Kidney epithelial cell (primary cell): ENCODE measurements at regions not wholly inside any gene's neighbourhood (a gene's known extent, or its start where the extent isn't known, plus 50 kb on each side); places are given as distances from the start of the nearest gene placed in this dataset.
A peak's percentile ranks its signal among the peaks of the same experiment; 100 is the strongest.

Experiments
- DNase-seq: peaks from one replicate; pipeline ENCODE4 v3.0.0-alpha.2; 2010; ENCODE audit warnings: low read depth
- H3K27me3 ChIP-seq: 2 replicates; pipeline ENCODE4 v1.6.0; 2011; ENCODE audit warnings: low read length; ENCODE audit not compliant: control insufficient read depth, insufficient read depth
- H3K36me3 ChIP-seq: 2 replicates; pipeline ENCODE4 v1.5.1; 2011; ENCODE audit warnings: low read length; ENCODE audit not compliant: control insufficient read depth, insufficient read depth
- H3K4me3 ChIP-seq: 2 replicates; pipeline ENCODE4 v1.5.1; 2011; ENCODE audit warnings: low read depth, mild to moderate bottlenecking, control low read depth, low read length
- CTCF ChIP-seq: IDR thresholded peaks from 2 replicates; pipeline ENCODE4 v1.5.1; 2011; ENCODE audit warnings: mild to moderate bottlenecking, moderate library complexity, low read length, control low read depth, inconsistent platforms; ENCODE audit not compliant: insufficient read depth, poor library complexity, severe bottlenecking

- Histone ChIP-seq H3K36me3 (no peaks in the 10 kb centered on the region), H3K27me3 (no peaks in the 10 kb centered on the region), H3K4me3 (no peak overlapping the region)
- no peak for TF ChIP-seq CTCF
- DNase-seq = no peak
Observed at GRCh38 chr3:117989982-117990381, 1044.7 kb downstream of the IGSF11 start.

- TF ChIP-seq CTCF = no peak
- no peak for DNase-seq
- H3K36me3 ChIP-seq = no peaks in the 10 kb centered on the region
- H3K4me3 ChIP-seq = no peak overlapping the region
- H3K27me3 ChIP-seq = no peaks in the 10 kb centered on the region
Observed at GRCh38 chr3:117990627-117991026, 1044.0 kb downstream of the IGSF11 start.

GRCh38 chr3:117995842-117996437 is 1038.7 kb downstream of the IGSF11 start:
- Histone ChIP-seq H3K4me3 (no peak overlapping the region), H3K36me3 (no peaks in the 10 kb centered on the region)
- TF ChIP-seq CTCF = no peak

DNA sequence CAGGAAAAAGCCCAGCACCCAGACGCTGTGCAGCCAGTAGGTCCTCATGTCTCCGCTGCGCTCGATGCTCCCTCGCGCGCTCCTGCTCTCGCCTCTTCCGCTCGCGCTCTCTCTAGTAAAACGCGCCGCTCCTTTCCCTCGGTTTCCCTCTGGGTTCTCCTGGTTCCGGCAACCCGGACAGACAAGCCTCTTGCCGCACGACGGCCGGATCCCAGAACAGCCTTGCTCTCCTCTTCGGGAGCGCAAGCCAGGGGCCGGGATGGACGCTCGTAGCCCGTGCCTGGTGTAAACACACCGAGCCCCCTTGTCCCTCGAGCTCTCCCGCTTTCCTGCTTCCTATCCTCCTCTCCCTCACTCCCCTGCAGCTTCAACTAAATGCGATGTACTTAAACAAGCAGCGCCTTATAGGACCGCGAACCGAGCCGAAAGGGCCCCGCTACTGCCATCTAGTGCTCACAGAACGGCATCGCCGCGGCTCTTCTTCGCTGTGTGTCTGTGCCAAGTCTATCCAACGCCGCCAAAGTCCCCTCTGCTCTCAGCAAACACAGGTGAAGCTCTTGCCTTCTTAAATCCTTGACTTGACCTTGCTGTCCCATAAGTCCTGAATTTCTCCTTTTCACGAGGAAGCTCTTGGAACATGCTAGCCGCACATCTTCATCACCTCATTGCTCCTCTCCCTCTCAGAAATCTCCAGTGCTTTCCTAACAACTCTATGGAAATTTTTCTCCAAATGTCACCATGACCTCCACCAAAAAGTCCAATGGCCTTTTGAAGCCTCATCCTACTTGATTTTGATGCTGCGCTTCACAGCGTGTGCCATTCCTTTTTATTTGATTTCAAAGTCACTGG is 1037.2 kb downstream of the IGSF11 start:
- H3K36me3 ChIP-seq = no peaks in the 10 kb centered on the region
- DNase-seq = peak; percentile 29
- peak; percentile 94 for TF ChIP-seq CTCF
- peak overlapping the region; percentile 51 for H3K4me3 ChIP-seq
- peaks cover 10% of the 10 kb centered on the region for H3K27me3 ChIP-seq

More at GRCh38 chr3:117995842-117996437, 1038.7 kb downstream of the IGSF11 start:
- peaks cover 10% of the 10 kb centered on the region for H3K27me3 ChIP-seq
- DNase-seq = no peak

DNA sequence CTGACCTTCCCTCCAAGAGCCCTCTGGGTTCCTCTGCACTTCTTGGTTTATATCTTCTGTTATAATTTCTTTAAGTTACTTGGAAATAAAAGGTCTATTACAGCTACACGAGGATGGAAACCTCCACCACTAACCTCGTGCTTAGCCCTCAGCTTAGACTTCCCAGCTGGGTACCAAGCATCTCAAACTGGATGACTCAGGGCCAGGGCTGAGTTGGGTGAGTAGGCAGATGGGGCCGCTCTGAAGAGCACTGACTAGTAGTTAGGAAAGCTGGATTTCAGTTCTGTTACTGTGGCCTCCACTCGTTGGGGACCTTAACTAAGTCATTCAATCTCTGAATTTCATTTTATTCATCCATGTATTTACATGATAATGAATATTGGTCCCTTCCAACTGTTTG is 1036.6 kb downstream of the IGSF11 start:
- TF ChIP-seq CTCF = no peak
- peaks cover 10% of the 10 kb centered on the region for H3K27me3 ChIP-seq
- no peaks in the 10 kb centered on the region for H3K36me3 ChIP-seq
- no peak for DNase-seq
- no peak overlapping the region for H3K4me3 ChIP-seq

DNA sequence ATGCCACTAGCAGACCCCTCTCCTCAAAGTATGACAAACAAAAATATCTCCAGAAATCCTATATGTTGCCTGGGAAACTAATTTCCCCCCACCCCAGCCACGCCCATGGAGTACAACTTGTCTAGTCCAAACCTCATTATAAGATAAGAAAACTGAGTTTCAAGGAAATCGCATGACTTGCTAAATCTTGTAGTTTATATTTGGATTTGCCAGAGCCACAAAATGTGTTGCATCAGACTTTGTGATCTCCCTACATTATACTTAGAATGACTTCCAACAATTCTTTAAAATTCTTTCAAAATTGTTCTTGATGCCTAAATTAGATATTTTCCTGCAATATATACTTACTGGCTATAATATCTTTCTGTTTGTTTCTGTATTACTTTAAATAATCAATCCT is 1034.4 kb downstream of the IGSF11 start:
- Histone ChIP-seq H3K4me3 (no peak overlapping the region), H3K27me3 (peaks cover 10% of the 10 kb centered on the region), H3K36me3 (no peaks in the 10 kb centered on the region)
- TF ChIP-seq CTCF = no peak
- no peak for DNase-seq
